Heart left ventricle (tissue), 16 donors: ENCODE measurements at regions not wholly inside any gene's neighbourhood (a gene's known extent, or its start where the extent isn't known, plus 50 kb on each side); places are given as distances from the start of the nearest gene placed in this dataset.
A peak's percentile ranks its signal among the peaks of the same experiment; 100 is the strongest.

Experiments used
- ATAC-seq, 4 donors: fragments of 200-7000 bp; cut with Tn5 transposase; one replicate each; pipeline ENCODE4 v1.9.1; 2020 to 2022; ENCODE audit warnings: moderate library complexity in 4 of 4, mild to moderate bottlenecking in 3 of 4, moderate number of reproducible peaks in 1 of 4
- DNase-seq, 5 donors: peaks; one replicate each; pipeline ENCODE4 v3.0.0-alpha.2; 2020
- H3K27ac ChIP-seq, 12 donors: fragments of 200-600 bp; sonication (generic) in 4 of 12; one replicate each; pipeline versions ENCODE4 v1.5.0 to v1.8.0; 2016 to 2022; ENCODE audit warnings: mild to moderate bottlenecking in 2 of 12
- H3K27me3 ChIP-seq, 9 donors: fragments of 200-600 bp; sonication (generic) in 2 of 9; one replicate each; pipeline versions ENCODE4 v1.5.1 to v1.8.0; 2016 to 2022; ENCODE audit warnings: mild to moderate bottlenecking in 3 of 9
- H3K36me3 ChIP-seq, 9 donors: fragments of 200-600 bp; sonication (generic) in 2 of 9; one replicate each; pipeline versions ENCODE4 v1.5.0 to v1.8.0; 2018 to 2022; ENCODE audit warnings: mild to moderate bottlenecking in 2 of 9
- H3K4me1 ChIP-seq, 12 donors: fragments of 200-600 bp; sonication (generic) in 4 of 12; one replicate each; pipeline versions ENCODE4 v1.5.0 to v1.8.0; 2016 to 2022; ENCODE audit warnings: mild to moderate bottlenecking in 3 of 12
- H3K4me3 ChIP-seq, 12 donors: fragments of 200-600 bp; sonication (generic) in 4 of 12; one replicate each; pipeline versions ENCODE4 v1.5.0 to v1.8.0; 2017 to 2022; ENCODE audit warnings: mild to moderate bottlenecking in 9 of 12, moderate library complexity in 4 of 12
- H3K9me3 ChIP-seq, 12 donors: fragments of 200-600 bp; sonication (generic) in 4 of 12; one replicate each; pipeline versions ENCODE4 v1.5.0 to v1.8.0; 2016 to 2022; ENCODE audit warnings: mild to moderate bottlenecking in 1 of 12
- POLR2A ChIP-seq, 2 donors: fragments of 450-650 bp; IDR thresholded peaks; one replicate each; pipeline ENCODE4 v1.6.1; 2017; ENCODE audit warnings: antibody characterized with exemption in 2 of 2, mild to moderate bottlenecking in 2 of 2, moderate library complexity in 2 of 2
- WGBS, 4 donors: extraction: QIAGEN DNeasy Blood & Tissue Kit in 2 of 4; methylation state at CpG; one replicate each; pipeline versions ENCODE4 v1.1.5 to v1.1.7; 2013 to 2018; 5-methylcytosine and 5-hydroxymethylcytosine counted together
- intact Hi-C, 10 donors: fragments of 100-400 bp; cut with DNase I; formaldehyde crosslinking; loops; one replicate each; pipeline versions ENCODE4 v1.11.1 to v1.14.2; 2022
- TF ChIP-seq, protein P1 (sequence below), 12 donors: fragments of 200-600 bp; sonication (generic) in 4 of 12; IDR thresholded peaks; one replicate each; pipeline versions ENCODE4 v1.5.0 to v1.8.0; 2018 to 2022; ENCODE audit warnings: antibody characterized with exemption in 12 of 12, mild to moderate bottlenecking in 5 of 12
- donor health status: ischemic (EF 13 %, LVEDD 7.1; RV severe dilation, severe dysfunction).
- donor health status: healthy with polysubstance abuse.
- donor health status: DM: no; HTN: yes; CAD: no.
- donor health status: DM: no; HTN: no; CAD: no.
- donor health status: ischemic (EF 25% LVEDD 6.9; RV normal size, moderate dysfunction).
- donor health status: ischemic (EF 25% LVEDD 5.7; RV mildly dilated, moderate dysfunction).
- donor health status: healthy.
- donor health status: DM: yes; HTN: yes; CAD: no.
- donor health status: ischemic (EF 35%, LVEDD 5.7; RV mildly dilated, moderate dysfunction).
- donor health status: nonischemic (EF 11% LVEDD 7.7; RV severe dilation, severe dysfunction).
- donor health status: DM: yes; HTN: yes; CAD: no.
- donor health status: PGD.
- donor health status: ischemic (EF 29% LVEDD 5.4; RV normal size, mild dysfunction).
- donor health status: nonischemic (EF 23%, LVEDD 6.1; RV moderate dilation, normal function).

GRCh38 chrX:8048466-8048865 lies 121.3 kb upstream of the PNPLA4 start:
- H3K9me3 ChIP-seq: no peaks in the 10 kb centered on the region
- DNase-seq: no peak
- ATAC-seq: no peak
- H3K4me3 ChIP-seq: no peak overlapping the region
- intact Hi-C loops: no loop called here
- TF ChIP-seq, protein P1, sequence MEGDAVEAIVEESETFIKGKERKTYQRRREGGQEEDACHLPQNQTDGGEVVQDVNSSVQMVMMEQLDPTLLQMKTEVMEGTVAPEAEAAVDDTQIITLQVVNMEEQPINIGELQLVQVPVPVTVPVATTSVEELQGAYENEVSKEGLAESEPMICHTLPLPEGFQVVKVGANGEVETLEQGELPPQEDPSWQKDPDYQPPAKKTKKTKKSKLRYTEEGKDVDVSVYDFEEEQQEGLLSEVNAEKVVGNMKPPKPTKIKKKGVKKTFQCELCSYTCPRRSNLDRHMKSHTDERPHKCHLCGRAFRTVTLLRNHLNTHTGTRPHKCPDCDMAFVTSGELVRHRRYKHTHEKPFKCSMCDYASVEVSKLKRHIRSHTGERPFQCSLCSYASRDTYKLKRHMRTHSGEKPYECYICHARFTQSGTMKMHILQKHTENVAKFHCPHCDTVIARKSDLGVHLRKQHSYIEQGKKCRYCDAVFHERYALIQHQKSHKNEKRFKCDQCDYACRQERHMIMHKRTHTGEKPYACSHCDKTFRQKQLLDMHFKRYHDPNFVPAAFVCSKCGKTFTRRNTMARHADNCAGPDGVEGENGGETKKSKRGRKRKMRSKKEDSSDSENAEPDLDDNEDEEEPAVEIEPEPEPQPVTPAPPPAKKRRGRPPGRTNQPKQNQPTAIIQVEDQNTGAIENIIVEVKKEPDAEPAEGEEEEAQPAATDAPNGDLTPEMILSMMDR (IDR thresholded peaks at IDR 0.05): no peak
- TF ChIP-seq POLR2A (IDR thresholded peaks at IDR 0.05): no peak
- peak overlapping the region in 2 of 12 donors; percentile 6 to 14 for H3K27ac ChIP-seq
- peaks cover 0 to 13% (median 0%) of the 10 kb centered on the region in 12 donors for H3K4me1 ChIP-seq
- 57 to 100% (median 79%) methylated on average over 1 of the region's 1 CpG for WGBS, 4 donors
- H3K27me3 ChIP-seq: no peaks in the 10 kb centered on the region
- H3K36me3 ChIP-seq: no peaks in the 10 kb centered on the region

DNA sequence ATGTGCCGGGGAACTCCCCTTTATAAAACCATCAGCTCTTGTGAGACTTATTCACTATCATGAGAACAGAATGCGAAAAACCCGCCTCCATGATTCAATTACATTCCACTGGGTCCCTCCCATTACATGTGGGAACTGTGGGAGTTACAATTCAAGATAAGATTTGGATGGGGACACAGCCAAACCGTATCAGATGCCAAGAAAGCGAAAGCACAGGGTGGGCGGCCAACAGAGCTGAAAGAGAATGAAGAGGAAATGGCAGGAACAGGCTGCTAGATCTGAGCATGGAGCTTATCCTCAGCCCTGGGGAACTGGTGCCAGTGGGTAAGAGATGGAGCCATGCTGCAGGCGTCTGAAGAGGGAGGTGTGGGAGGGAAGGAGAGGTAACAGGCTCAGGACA lies 117.7 kb upstream of the PNPLA4 start:
- peak in 1 of 5 donors; percentile 17 for DNase-seq
- Histone ChIP-seq H3K4me1 (peaks cover 0 to 9% (median 0%) of the 10 kb centered on the region in 12 donors), H3K36me3 (no peaks in the 10 kb centered on the region), H3K4me3 (no peak overlapping the region), H3K9me3 (no peaks in the 10 kb centered on the region), H3K27me3 (peaks cover 0 to 2% (median 0%) of the 10 kb centered on the region in 9 donors), H3K27ac (peak overlapping the region in 1 of 12 donors; percentile 19)
- intact Hi-C loops: no loop called here
- TF ChIP-seq, protein P1 (IDR thresholded peaks at IDR 0.05): no peak
- TF ChIP-seq POLR2A (IDR thresholded peaks at IDR 0.05): no peak
- 14 to 52% (median 34%) methylated on average over 7 of the region's 7 CpGs for WGBS, 4 donors
- ATAC-seq: peak in 2 of 4 donors; percentile 45

GRCh38 chrX:8043546-8043945 lies 116.3 kb upstream of the PNPLA4 start:
- no peak for TF ChIP-seq POLR2A (IDR thresholded peaks at IDR 0.05)
- TF ChIP-seq, protein P1 (IDR thresholded peaks at IDR 0.05): no peak
- Histone ChIP-seq H3K27me3 (peaks cover 0 to 4% (median 0%) of the 10 kb centered on the region in 9 donors), H3K4me3 (no peak overlapping the region), H3K36me3 (no peaks in the 10 kb centered on the region), H3K4me1 (peaks cover 0 to 1% (median 0%) of the 10 kb centered on the region in 12 donors), H3K9me3 (no peaks in the 10 kb centered on the region), H3K27ac (no peak overlapping the region)
- 36 to 67% (median 44%) methylated on average over 2 of the region's 2 CpGs for WGBS, 4 donors
- ATAC-seq (no peak), DNase-seq (no peak)
- intact Hi-C loops: no loop called here

GRCh38 chrX:8043121-8043520 lies 115.9 kb upstream of the PNPLA4 start:
- Histone ChIP-seq H3K36me3 (no peaks in the 10 kb centered on the region), H3K27me3 (peaks cover 0 to 4% (median 0%) of the 10 kb centered on the region in 9 donors), H3K4me3 (no peak overlapping the region), H3K27ac (no peak overlapping the region), H3K4me1 (peaks cover 0 to 6% (median 0%) of the 10 kb centered on the region in 12 donors), H3K9me3 (no peaks in the 10 kb centered on the region)
- 77 to 89% (median 81%) methylated on average over 3 of the region's 3 CpGs for WGBS, 4 donors
- intact Hi-C loops: no loop called here
- ATAC-seq (no peak), DNase-seq (no peak)
- TF ChIP-seq, protein P1 (IDR thresholded peaks at IDR 0.05): no peak
- no peak for TF ChIP-seq POLR2A (IDR thresholded peaks at IDR 0.05)
